Aorta (tissue), 5 donors: ENCODE measurements at regions not wholly inside any gene's neighbourhood (a gene's known extent, or its start where the extent isn't known, plus 50 kb on each side); places are given as distances from the start of the nearest gene placed in this dataset.

Experiments
- ATAC-seq: fragments of 200-7000 bp; cut with Tn5 transposase; one replicate; pipeline ENCODE4 v1.9.1; 2022; ENCODE audit warnings: moderate library complexity; ENCODE audit not compliant: low FRiP score
- DNase-seq, 2 donors: peaks; one replicate each; pipeline ENCODE4 v3.0.0-alpha.2; 2020
- H3K27ac ChIP-seq, 2 donors: one replicate each; pipeline ENCODE4 v1.5.1; 2013; ENCODE audit warnings: low read length in 2 of 2, mild to moderate bottlenecking in 2 of 2, moderate library complexity in 2 of 2, control low read depth in 1 of 2, inconsistent platforms in 1 of 2, low read depth in 1 of 2
- H3K27me3 ChIP-seq, 2 donors: one replicate each; pipeline ENCODE4 v1.6.1; 2013; ENCODE audit warnings: control low read depth in 1 of 2, low read length in 1 of 2, mild to moderate bottlenecking in 1 of 2, moderate library complexity in 1 of 2; ENCODE audit not compliant: insufficient read depth in 2 of 2, control insufficient read depth in 1 of 2
- H3K36me3 ChIP-seq, 2 donors: one replicate each; pipeline ENCODE4 v1.6.1; 2013; ENCODE audit warnings: control low read depth in 1 of 2, low read length in 1 of 2, mild to moderate bottlenecking in 1 of 2; ENCODE audit not compliant: insufficient read depth in 2 of 2, control insufficient read depth in 1 of 2
- H3K4me1 ChIP-seq, 2 donors: one replicate each; pipeline ENCODE4 v1.6.1; 2013; ENCODE audit warnings: low read length in 2 of 2, control low read depth in 1 of 2, mild to moderate bottlenecking in 1 of 2, moderate library complexity in 1 of 2; ENCODE audit not compliant: insufficient read depth in 2 of 2, control insufficient read depth in 1 of 2
- H3K4me3 ChIP-seq, 2 donors: one replicate each; pipeline ENCODE4 v1.5.1; 2013; ENCODE audit warnings: low read length in 2 of 2, control low read depth in 1 of 2, mild to moderate bottlenecking in 1 of 2
- H3K9me3 ChIP-seq: one replicate; pipeline ENCODE4 v1.6.1; 2013; ENCODE audit warnings: mild to moderate bottlenecking, low read length; ENCODE audit not compliant: control insufficient read depth
- WGBS, 2 donors: extraction: QIAGEN DNeasy Blood & Tissue Kit; methylation state at CpG; one replicate each; pipeline ENCODE4 v1.1.7; 2013; 5-methylcytosine and 5-hydroxymethylcytosine counted together
- intact Hi-C, 2 donors: fragments of 100-400 bp; cut with DNase I; formaldehyde crosslinking; loops; one replicate each; pipeline versions ENCODE4 v1.14.2 to v1.15.0; 2022
- donor health status: healthy with polysubstance abuse.
- donor health status: Bipolar disorder and iron deficiency.
- donor health status: DM: no; HTN: no; CAD: no.
- donor health status: DM: no; HTN: no; CAD: no.
- donor health status: DM: yes; HTN: yes; CAD: no.

DNA sequence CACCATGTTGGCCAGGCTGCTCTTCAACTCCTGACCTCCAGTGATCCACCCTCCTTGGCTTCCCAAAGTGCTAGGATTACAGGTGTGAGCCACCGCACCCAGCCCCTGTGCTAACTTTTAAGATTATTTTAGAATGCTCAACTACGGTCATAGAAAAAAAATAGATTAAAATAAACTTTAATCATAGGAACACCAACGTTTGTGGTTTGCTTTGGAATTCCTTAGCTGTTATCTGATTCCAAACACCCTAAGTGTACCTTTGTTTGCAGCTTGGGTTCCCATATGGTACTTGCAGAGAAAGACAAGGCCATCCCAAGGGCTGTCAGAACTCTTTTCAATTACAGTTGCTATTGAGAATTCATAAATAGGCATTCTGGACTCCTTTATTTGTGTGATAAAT is 90.1 kb upstream of the EFHC2 start:
- Histone ChIP-seq H3K4me3 (no peak overlapping the region), H3K36me3 (no peaks in the 10 kb centered on the region), H3K27me3 (no peaks in the 10 kb centered on the region), H3K9me3 (no peaks in the 10 kb centered on the region), H3K27ac (no peak overlapping the region), H3K4me1 (no peaks in the 10 kb centered on the region)
- ATAC-seq (no peak), DNase-seq (no peak)
- WGBS, 2 donors, result 54 to 56% methylated on average over 3 of the region's 3 CpGs
- intact Hi-C loops, result no loop called here

- DNase-seq, result no peak
Observed at GRCh38 chrX:44432641-44433040, 89.2 kb upstream of the EFHC2 start.

DNA sequence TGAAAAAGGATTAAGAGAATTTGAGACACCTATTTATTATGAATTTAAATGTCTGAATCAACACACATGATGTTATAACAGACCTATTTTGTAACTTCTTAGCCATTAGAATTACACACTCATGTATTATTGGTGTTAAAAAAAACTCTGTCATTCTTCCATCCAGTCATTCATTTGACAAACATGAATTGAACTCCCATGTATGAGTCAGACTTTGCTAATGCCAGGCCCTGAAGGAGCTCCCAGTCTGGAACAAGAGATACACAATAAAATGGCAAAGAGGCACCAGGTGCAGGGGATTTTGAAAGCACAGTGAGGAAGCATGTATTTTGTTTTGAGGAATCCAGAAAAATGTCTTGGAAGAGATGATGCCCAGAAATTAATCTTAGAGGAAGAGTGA is 87.7 kb upstream of the EFHC2 start:
- H3K27me3 ChIP-seq, result no peaks in the 10 kb centered on the region
- no peaks in the 10 kb centered on the region for H3K9me3 ChIP-seq
- no peaks in the 10 kb centered on the region for H3K36me3 ChIP-seq
- no peak overlapping the region for H3K4me3 ChIP-seq
- H3K27ac ChIP-seq, result no peak overlapping the region
- H3K4me1 ChIP-seq, result no peaks in the 10 kb centered on the region
- ATAC-seq (no peak), DNase-seq (no peak)
- intact Hi-C loops, result no loop called here

More at GRCh38 chrX:44432641-44433040, 89.2 kb upstream of the EFHC2 start:
- no peaks in the 10 kb centered on the region for H3K27me3 ChIP-seq
- no peaks in the 10 kb centered on the region for H3K36me3 ChIP-seq
- no peak overlapping the region for H3K4me3 ChIP-seq
- no peak overlapping the region for H3K27ac ChIP-seq
- H3K4me1 ChIP-seq, result no peaks in the 10 kb centered on the region
- H3K9me3 ChIP-seq, result no peaks in the 10 kb centered on the region
- intact Hi-C loops, result no loop called here
- no peak for ATAC-seq

DNA sequence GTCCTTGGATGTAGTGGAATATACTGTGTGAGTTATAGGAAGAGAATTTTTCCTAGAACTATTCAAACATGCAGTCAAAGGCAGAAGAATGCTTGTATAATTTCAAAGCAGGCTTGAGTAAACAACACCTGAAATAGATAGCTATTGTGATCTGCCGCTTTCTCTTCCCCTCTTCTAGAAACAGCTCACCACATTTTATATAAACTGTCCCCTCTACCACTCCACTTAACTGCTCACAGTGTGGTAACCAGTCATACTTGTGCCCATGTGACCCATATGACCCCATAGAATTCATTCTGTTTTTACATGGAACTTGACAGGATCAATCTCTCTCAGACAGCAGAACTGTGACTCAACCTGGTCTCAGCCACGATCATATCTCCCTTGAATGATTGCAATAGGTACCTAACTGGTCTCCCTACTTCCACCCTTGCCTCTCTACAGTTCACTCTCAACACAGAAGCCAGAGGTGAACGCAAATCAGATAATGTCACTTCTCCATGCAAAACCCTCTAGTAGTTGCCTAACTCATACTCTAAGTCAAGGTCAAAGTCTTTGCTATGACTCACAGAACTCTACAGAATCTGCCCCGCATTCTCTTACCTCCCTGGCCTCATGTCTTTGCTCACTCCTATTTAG is 85.6 kb upstream of the EFHC2 start:
- DNase-seq (no peak), ATAC-seq (no peak)
- WGBS, 2 donors, result 74 to 85% methylated on average over 4 of the region's 4 CpGs
- intact Hi-C loops, result no loop called here
- no peaks in the 10 kb centered on the region for H3K4me1 ChIP-seq
- no peaks in the 10 kb centered on the region for H3K9me3 ChIP-seq
- no peak overlapping the region for H3K4me3 ChIP-seq
- H3K36me3 ChIP-seq, result no peaks in the 10 kb centered on the region
- no peak overlapping the region for H3K27ac ChIP-seq
- no peaks in the 10 kb centered on the region for H3K27me3 ChIP-seq

GRCh38 chrX:44422631-44423030 is 79.2 kb upstream of the EFHC2 start:
- no peak for ATAC-seq

DNA sequence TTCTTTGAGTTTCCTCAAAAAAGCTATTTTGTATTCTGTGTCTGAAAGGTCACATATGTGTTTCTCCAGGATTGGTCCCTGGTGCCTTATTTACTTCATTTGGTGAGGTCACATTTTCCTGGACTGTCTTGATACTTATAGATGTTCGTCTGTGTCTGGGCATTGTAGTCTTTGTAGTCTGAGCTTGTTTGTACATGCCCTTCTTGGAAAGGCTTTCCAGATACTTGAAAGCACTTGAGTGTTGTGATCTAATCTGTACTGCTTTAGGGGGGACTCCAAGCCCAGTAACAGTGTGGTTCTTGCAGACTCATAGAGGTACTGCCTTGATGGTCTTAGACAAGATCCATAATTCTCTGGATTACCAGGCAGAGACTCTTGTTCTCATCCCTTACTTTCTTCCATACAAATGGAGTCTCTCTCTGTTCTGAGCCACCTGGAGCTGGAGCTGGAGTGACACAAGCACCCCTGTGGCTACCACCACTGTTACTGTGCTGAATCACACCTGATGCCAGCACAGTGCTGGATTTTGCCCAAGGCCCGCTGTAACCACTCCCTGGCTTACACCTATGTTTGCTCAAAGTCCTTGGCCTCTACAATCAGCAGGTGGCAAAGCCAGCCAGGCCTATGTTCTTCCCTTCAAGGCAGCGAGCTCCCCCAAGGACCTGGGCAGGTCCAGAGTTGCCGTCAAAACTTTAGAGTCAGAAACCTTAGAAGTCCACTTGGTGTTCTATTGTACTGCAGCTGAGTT is 72.3 kb upstream of the EFHC2 start:
- Histone ChIP-seq H3K27me3 (no peaks in the 10 kb centered on the region), H3K9me3 (no peaks in the 10 kb centered on the region), H3K4me1 (no peaks in the 10 kb centered on the region), H3K4me3 (no peak overlapping the region), H3K36me3 (no peaks in the 10 kb centered on the region), H3K27ac (no peak overlapping the region)
- DNase-seq (no peak), ATAC-seq (no peak)
- intact Hi-C loops, result no loop called here
- WGBS, 2 donors, result 71 to 90% methylated on average over 4 of the region's 4 CpGs

More at GRCh38 chrX:44422631-44423030, 79.2 kb upstream of the EFHC2 start:
- H3K36me3 ChIP-seq, result no peaks in the 10 kb centered on the region
- H3K9me3 ChIP-seq, result no peaks in the 10 kb centered on the region
- 37 to 82% methylated on average over 1 of the region's 1 CpG for WGBS, 2 donors
- H3K4me1 ChIP-seq, result no peaks in the 10 kb centered on the region
- H3K27me3 ChIP-seq, result no peaks in the 10 kb centered on the region
- H3K27ac ChIP-seq, result no peak overlapping the region
- DNase-seq, result no peak
- H3K4me3 ChIP-seq, result no peak overlapping the region
- intact Hi-C loops, result no loop called here

GRCh38 chrX:44401151-44401550 is 57.7 kb upstream of the EFHC2 start:
- Histone ChIP-seq H3K27me3 (no peaks in the 10 kb centered on the region), H3K4me1 (no peaks in the 10 kb centered on the region), H3K9me3 (no peaks in the 10 kb centered on the region), H3K27ac (no peak overlapping the region), H3K4me3 (no peak overlapping the region), H3K36me3 (no peaks in the 10 kb centered on the region)
- ATAC-seq (no peak), DNase-seq (no peak)
- intact Hi-C loops, result no loop called here
- 77 to 86% methylated on average over 4 of the region's 4 CpGs for WGBS, 2 donors

DNA sequence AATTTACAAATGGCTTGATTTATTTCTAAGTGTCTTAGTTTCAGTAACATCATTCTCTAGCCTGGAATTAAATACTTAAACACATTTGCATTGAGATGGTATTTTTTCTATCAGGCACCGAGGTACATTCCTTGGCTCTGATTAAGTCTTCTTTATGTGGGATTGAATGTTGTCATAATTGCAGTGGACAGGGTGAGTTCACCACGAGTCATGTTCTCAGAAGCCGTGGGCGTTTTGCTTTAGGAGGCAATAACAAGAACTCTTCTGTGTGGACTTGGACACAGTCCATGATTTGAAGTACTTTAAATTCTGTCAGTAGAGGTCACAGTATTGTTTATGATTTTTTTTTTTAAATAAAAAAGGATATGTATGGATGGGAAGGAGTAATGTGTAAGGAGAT is 57.1 kb upstream of the EFHC2 start:
- H3K4me1 ChIP-seq, result no peaks in the 10 kb centered on the region
- intact Hi-C loops, result no loop called here
- H3K9me3 ChIP-seq, result no peaks in the 10 kb centered on the region
- ATAC-seq (no peak), DNase-seq (no peak)
- H3K4me3 ChIP-seq, result no peak overlapping the region
- 10 to 36% methylated on average over 4 of the region's 4 CpGs for WGBS, 2 donors
- H3K27me3 ChIP-seq, result no peaks in the 10 kb centered on the region
- no peak overlapping the region for H3K27ac ChIP-seq
- no peaks in the 10 kb centered on the region for H3K36me3 ChIP-seq

GRCh38 chrX:44400161-44400560 is 56.7 kb upstream of the EFHC2 start:
- H3K27me3 ChIP-seq, result no peaks in the 10 kb centered on the region
- ATAC-seq (no peak), DNase-seq (no peak)
- H3K9me3 ChIP-seq, result no peaks in the 10 kb centered on the region
- H3K4me3 ChIP-seq, result no peak overlapping the region
- H3K36me3 ChIP-seq, result no peaks in the 10 kb centered on the region
- no peaks in the 10 kb centered on the region for H3K4me1 ChIP-seq
- WGBS, 2 donors, result 63 to 84% methylated on average over 4 of the region's 4 CpGs
- H3K27ac ChIP-seq, result no peak overlapping the region
- intact Hi-C loops, result no loop called here
